Mesendoderm (in vitro differentiated cells): ENCODE measurements at regions not wholly inside any gene's neighbourhood (a gene's known extent, or its start where the extent isn't known, plus 50 kb on each side); places are given as distances from the start of the nearest gene placed in this dataset.

Experiments used
- DNase-seq: peaks from one replicate; pipeline ENCODE4 v3.0.0; 2013
- H2AK5ac ChIP-seq: 2 replicates; pipeline ENCODE4 v1.6.1; 2013; ENCODE audit warnings: low read length, inconsistent platforms
- H2BK120ac ChIP-seq: 2 replicates; pipeline ENCODE4 v1.6.1; 2013; ENCODE audit warnings: low read depth, mild to moderate bottlenecking, low read length, moderate library complexity, mixed read lengths
- H2BK15ac ChIP-seq: replicated peaks from 2 replicates; pipeline ENCODE4 v1.6.1; 2013; ENCODE audit warnings: low read depth, mild to moderate bottlenecking, moderate library complexity
- H2BK5ac ChIP-seq: 2 replicates; pipeline ENCODE4 v1.6.1; 2013; ENCODE audit warnings: low read length, inconsistent platforms
- H3K18ac ChIP-seq: 2 replicates; pipeline ENCODE4 v1.6.1; 2013; ENCODE audit warnings: mild to moderate bottlenecking, low read length, mixed read lengths
- H3K23ac ChIP-seq: one replicate; pipeline ENCODE4 v1.6.1; 2013; ENCODE audit warnings: low read length
- H3K27ac ChIP-seq: 2 replicates; pipeline ENCODE4 v1.5.1; 2013; ENCODE audit warnings: low read depth, mild to moderate bottlenecking, inconsistent platforms, low read length, moderate library complexity
- H3K27me3 ChIP-seq: 2 replicates; pipeline ENCODE4 v1.6.1; 2013; ENCODE audit warnings: low read length, control low read depth, mild to moderate bottlenecking, inconsistent platforms; ENCODE audit not compliant: insufficient read depth, poor library complexity
- H3K36me3 ChIP-seq: 2 replicates; pipeline ENCODE4 v1.6.1; 2013; ENCODE audit warnings: low read length, inconsistent platforms; ENCODE audit not compliant: control insufficient read depth, insufficient read depth
- H3K4ac ChIP-seq: one replicate; pipeline ENCODE4 v1.6.1; 2013; ENCODE audit warnings: low read depth, mild to moderate bottlenecking, low read length, moderate library complexity
- H3K4me1 ChIP-seq: 2 replicates; pipeline ENCODE4 v1.6.1; 2013; ENCODE audit warnings: low read depth, low read length, inconsistent platforms; ENCODE audit not compliant: control insufficient read depth
- H3K4me2 ChIP-seq: 2 replicates; pipeline ENCODE4 v1.6.1; 2013; ENCODE audit warnings: low read length
- H3K4me3 ChIP-seq: 2 replicates; pipeline ENCODE4 v1.5.1; 2013; ENCODE audit warnings: mild to moderate bottlenecking, low read length
- H3K56ac ChIP-seq: one replicate; pipeline ENCODE4 v1.6.1; 2013; ENCODE audit warnings: low read length
- H3K79me1 ChIP-seq: 2 replicates; pipeline ENCODE4 v1.6.1; 2013; ENCODE audit warnings: low read length, inconsistent platforms
- H3K79me2 ChIP-seq: 2 replicates; pipeline ENCODE4 v1.6.1; 2013; ENCODE audit warnings: mild to moderate bottlenecking, low read length; ENCODE audit not compliant: control insufficient read depth, insufficient read depth
- H3K9ac ChIP-seq: 2 replicates; pipeline ENCODE4 v1.6.1; 2013; ENCODE audit warnings: low read length, inconsistent platforms
- H4K5ac ChIP-seq: one replicate; pipeline ENCODE4 v1.6.1; 2013; ENCODE audit warnings: low read length
- H4K8ac ChIP-seq: one replicate; pipeline ENCODE4 v1.6.1; 2013; ENCODE audit warnings: low read depth, mild to moderate bottlenecking, control low read depth, low read length, moderate library complexity
- WGBS: extraction: QIAGEN DNeasy Blood & Tissue Kit; methylation state at CpG from one replicate; pipeline ENCODE4 v1.1.7; 2013; ENCODE audit warnings: low lambda C conversion rate, missing lambda C conversion rate; ENCODE audit not compliant: insufficient coverage; ENCODE audit errors: extremely low coverage; 5-methylcytosine and 5-hydroxymethylcytosine counted together

DNA sequence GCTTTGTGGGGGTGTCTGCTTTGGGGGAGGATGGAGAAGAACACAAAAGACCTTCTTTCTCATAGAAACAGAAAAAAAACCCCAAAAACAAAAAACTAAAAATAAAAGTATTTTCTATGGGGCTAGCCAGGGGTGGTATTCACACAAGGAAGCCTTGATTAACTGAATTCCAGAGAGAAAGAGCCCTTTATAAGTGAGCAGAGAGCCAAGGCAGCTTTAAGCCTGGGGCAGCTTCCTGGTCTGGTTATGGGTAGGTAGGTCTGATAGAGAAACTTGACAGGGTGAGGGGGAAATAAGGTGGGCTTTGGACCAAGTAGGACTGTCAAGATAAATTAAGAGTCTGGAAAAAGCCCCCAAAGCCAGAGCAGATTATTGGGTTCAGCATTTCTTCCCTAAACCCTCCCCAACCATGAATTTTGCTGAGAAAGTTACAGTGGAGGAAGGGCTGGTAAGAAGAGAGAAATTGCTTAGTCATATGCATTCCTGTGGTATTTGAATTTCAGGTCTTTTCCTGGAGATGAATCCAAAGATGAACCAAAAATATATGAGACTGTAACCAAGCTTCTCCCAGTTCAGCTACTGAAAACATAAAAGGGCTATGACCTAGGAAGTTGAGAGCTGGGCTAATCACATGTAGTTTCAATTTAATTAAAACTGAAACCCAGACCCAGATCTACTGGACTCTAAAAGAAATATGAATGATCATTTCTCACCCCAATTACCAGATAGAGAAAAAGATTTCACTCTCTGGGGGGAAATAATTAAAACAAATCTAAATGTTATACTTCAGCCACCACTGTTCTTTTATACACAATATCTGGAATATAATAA, 144.8 kb downstream of the TBC1D30 start:
- H3K4ac ChIP-seq: no peak overlapping the region
- H3K4me2 ChIP-seq: no peak overlapping the region

GRCh38 chr12:64976131-64976530, 145.0 kb downstream of the WIF1 start:
- Histone ChIP-seq H3K79me1 (no peaks in the 10 kb centered on the region), H3K9ac (no peak overlapping the region), H2BK120ac (no peak overlapping the region), H3K4me1 (no peaks in the 10 kb centered on the region), H3K79me2 (no peaks in the 10 kb centered on the region), H3K4me3 (no peak overlapping the region), H3K18ac (no peak overlapping the region), H4K5ac (no peak overlapping the region), H2AK5ac (no peak overlapping the region), H3K4me2 (no peak overlapping the region), H3K27ac (no peak overlapping the region), H3K4ac (no peak overlapping the region), H3K56ac (no peak overlapping the region), H3K23ac (no peak overlapping the region), H3K27me3 (no peaks in the 10 kb centered on the region), H3K36me3 (no peaks in the 10 kb centered on the region), H2BK15ac (no peak overlapping the region), H4K8ac (no peak overlapping the region), H2BK5ac (no peak overlapping the region)
- DNase-seq: no peak

More for the DNA sequence above, 144.8 kb downstream of the TBC1D30 start:
- Histone ChIP-seq H3K27ac (no peak overlapping the region), H2AK5ac (no peak overlapping the region), H2BK15ac (no peak overlapping the region), H3K79me1 (no peaks in the 10 kb centered on the region), H3K27me3 (no peaks in the 10 kb centered on the region), H3K79me2 (no peaks in the 10 kb centered on the region), H2BK120ac (no peak overlapping the region), H3K9ac (no peak overlapping the region), H4K5ac (no peak overlapping the region), H3K23ac (no peak overlapping the region), H3K4me1 (no peaks in the 10 kb centered on the region), H3K36me3 (no peaks in the 10 kb centered on the region), H3K18ac (no peak overlapping the region), H2BK5ac (no peak overlapping the region), H3K56ac (no peak overlapping the region), H4K8ac (no peak overlapping the region), H3K4me3 (no peak overlapping the region)
- DNase-seq: peak; percentile 18

DNA sequence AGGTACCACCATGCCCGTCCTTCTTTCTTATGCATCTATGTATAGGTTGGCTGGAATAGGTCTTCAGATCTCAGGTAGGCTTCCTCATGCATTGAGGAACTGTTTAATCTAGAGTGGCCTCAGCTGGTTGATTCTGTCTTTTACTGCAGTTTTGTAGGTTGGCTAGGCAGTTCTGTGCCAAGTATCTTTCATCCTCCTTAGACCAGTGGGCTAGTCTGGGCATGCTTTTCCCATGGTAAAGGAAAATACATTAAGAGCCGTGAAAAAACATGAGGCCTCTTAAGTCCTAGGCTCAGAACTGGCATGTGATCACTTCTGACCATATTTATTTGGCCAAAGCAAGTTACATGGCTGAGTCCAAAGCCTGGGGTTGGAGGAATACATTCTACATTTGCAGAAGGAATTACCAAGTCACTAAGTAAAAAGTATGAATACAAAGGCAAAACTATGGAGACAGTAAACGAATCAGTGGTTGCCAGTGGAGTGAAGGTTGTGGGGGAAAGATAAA, 137.3 kb downstream of the WIF1 start:
- no peak overlapping the region for H4K8ac ChIP-seq
- no peak overlapping the region for H2BK15ac ChIP-seq
- H2AK5ac ChIP-seq: no peak overlapping the region
- no peak overlapping the region for H3K4ac ChIP-seq
- no peak for DNase-seq
- H3K79me2 ChIP-seq: no peaks in the 10 kb centered on the region
- H3K9ac ChIP-seq: no peak overlapping the region
- no peak overlapping the region for H2BK120ac ChIP-seq
- no peaks in the 10 kb centered on the region for H3K36me3 ChIP-seq
- no peaks in the 10 kb centered on the region for H3K4me1 ChIP-seq
- H3K4me3 ChIP-seq: no peak overlapping the region
- H3K18ac ChIP-seq: no peak overlapping the region
- H2BK5ac ChIP-seq: no peak overlapping the region
- no peak overlapping the region for H4K5ac ChIP-seq
- no peaks in the 10 kb centered on the region for H3K79me1 ChIP-seq
- no peaks in the 10 kb centered on the region for H3K27me3 ChIP-seq
- WGBS: no CpG with 5 or more reads among the region's 3 CpGs
- H3K56ac ChIP-seq: no peak overlapping the region
- no peak overlapping the region for H3K27ac ChIP-seq
- no peak overlapping the region for H3K4me2 ChIP-seq
- H3K23ac ChIP-seq: no peak overlapping the region

DNA sequence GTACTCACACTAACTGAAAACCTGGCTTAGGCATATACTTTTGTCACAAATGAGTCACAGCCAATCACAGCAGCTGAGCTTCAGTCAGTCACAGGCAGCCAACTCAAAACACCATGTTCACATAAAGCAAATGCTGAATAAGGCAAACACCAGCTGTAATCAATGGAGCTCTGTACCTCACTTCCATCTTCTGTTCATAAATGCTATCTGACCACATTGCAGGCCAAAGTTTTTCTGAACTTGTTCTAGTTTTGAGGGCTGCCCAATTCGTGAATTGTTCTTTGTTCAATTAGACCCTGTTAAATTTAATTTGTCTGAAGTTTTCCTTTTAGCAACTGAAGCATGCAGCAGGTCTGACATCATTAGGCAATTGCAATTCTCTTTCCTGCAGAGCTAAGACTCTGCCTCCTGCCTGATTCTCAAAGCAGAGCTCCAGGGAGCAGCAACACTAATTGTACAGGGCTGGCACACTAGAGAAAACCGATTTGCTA, 129.9 kb downstream of the WIF1 start:
- no CpG with 5 or more reads among the region's 2 CpGs for WGBS
- Histone ChIP-seq H2BK120ac (no peak overlapping the region), H3K4me1 (no peaks in the 10 kb centered on the region), H3K27ac (no peak overlapping the region), H3K79me1 (no peaks in the 10 kb centered on the region), H2AK5ac (no peak overlapping the region), H2BK5ac (no peak overlapping the region), H3K4ac (no peak overlapping the region), H3K23ac (no peak overlapping the region), H3K36me3 (no peaks in the 10 kb centered on the region), H2BK15ac (no peak overlapping the region), H3K4me2 (no peak overlapping the region), H3K27me3 (no peaks in the 10 kb centered on the region), H4K8ac (no peak overlapping the region), H3K4me3 (no peak overlapping the region), H4K5ac (no peak overlapping the region), H3K79me2 (no peaks in the 10 kb centered on the region), H3K56ac (no peak overlapping the region), H3K9ac (no peak overlapping the region), H3K18ac (no peak overlapping the region)
- peak; percentile 8 for DNase-seq

- Histone ChIP-seq H3K27me3 (no peaks in the 10 kb centered on the region), H4K5ac (no peak overlapping the region), H3K18ac (no peak overlapping the region), H3K4me1 (no peaks in the 10 kb centered on the region), H2BK5ac (no peak overlapping the region), H3K4ac (no peak overlapping the region), H3K9ac (no peak overlapping the region), H3K4me3 (no peak overlapping the region), H3K79me1 (no peaks in the 10 kb centered on the region), H2AK5ac (no peak overlapping the region), H3K4me2 (no peak overlapping the region), H4K8ac (no peak overlapping the region), H3K79me2 (no peaks in the 10 kb centered on the region), H3K27ac (peak overlapping the region; percentile 4), H3K36me3 (no peaks in the 10 kb centered on the region), H2BK120ac (no peak overlapping the region), H2BK15ac (no peak overlapping the region), H3K56ac (no peak overlapping the region), H3K23ac (no peak overlapping the region)
- peak; percentile 14 for DNase-seq
- WGBS: no CpG with 5 or more reads among the region's 5 CpGs
Measured at GRCh38 chr12:64992116-64992515, 129.0 kb downstream of the WIF1 start.

DNA sequence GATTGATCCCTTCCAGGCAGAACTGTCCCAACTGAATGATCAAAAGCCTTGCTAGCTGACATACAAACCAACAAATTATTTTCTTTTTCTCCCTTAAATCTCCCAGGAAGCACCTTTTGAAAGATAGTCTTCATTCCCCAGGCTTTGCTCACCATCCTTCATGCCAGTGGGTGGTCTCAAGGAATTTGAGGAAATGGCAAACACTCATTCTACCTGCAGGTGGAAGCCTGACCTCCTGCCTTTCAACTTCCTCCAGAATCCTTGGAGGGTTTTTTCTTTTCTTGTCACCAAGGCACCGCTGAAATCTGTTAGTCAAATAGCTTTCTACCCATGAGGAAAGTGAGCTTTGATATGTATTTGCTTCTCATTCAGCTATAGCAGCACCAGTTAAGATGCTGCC, 128.5 kb downstream of the WIF1 start:
- Histone ChIP-seq H4K5ac (no peak overlapping the region), H2AK5ac (no peak overlapping the region), H3K4me1 (no peaks in the 10 kb centered on the region), H3K9ac (no peak overlapping the region), H3K79me2 (no peaks in the 10 kb centered on the region), H2BK5ac (no peak overlapping the region), H3K79me1 (no peaks in the 10 kb centered on the region), H3K27me3 (no peaks in the 10 kb centered on the region), H3K4me2 (no peak overlapping the region), H2BK120ac (no peak overlapping the region), H4K8ac (no peak overlapping the region), H3K36me3 (no peaks in the 10 kb centered on the region), H2BK15ac (no peak overlapping the region), H3K4me3 (no peak overlapping the region), H3K23ac (no peak overlapping the region), H3K18ac (no peak overlapping the region), H3K56ac (no peak overlapping the region), H3K27ac (no peak overlapping the region), H3K4ac (no peak overlapping the region)
- DNase-seq: peak; percentile 87
- no CpG with 5 or more reads among the region's 1 CpG for WGBS
